H1 (cell line): ENCODE measurements at regions not wholly inside any gene's neighbourhood (a gene's known extent, or its start where the extent isn't known, plus 50 kb on each side); places are given as distances from the start of the nearest gene placed in this dataset.

ENCODE experiments used
- CBX8 ChIP-seq: fragments of 300-800, 300-1000 bp; sonication (generic); IDR thresholded peaks from 2 replicates; pipeline ENCODE4 v1.7.1; 2016; ENCODE audit warnings: low read depth, low read length, borderline replicate concordance
- JUND ChIP-seq: IDR thresholded peaks from 2 replicates; pipeline ENCODE4 v1.6.1; 2011; ENCODE audit warnings: mild to moderate bottlenecking, improper control_type of control experiment, low read length
- KDM4A ChIP-seq: IDR thresholded peaks from one replicate; pipeline ENCODE4 v1.7.1; 2012; ENCODE audit warnings: low read depth, mild to moderate bottlenecking, moderate library complexity, low read length, inconsistent platforms; ENCODE audit not compliant: severe bottlenecking
- PHF8 ChIP-seq: fragments of 200-600 bp; sonication (generic); conservative IDR thresholded peaks from 2 replicates; pipeline ENCODE4 v1.7.1; 2012; ENCODE audit warnings: low read depth, mild to moderate bottlenecking, inconsistent platforms, low read length, moderate library complexity

DNA sequence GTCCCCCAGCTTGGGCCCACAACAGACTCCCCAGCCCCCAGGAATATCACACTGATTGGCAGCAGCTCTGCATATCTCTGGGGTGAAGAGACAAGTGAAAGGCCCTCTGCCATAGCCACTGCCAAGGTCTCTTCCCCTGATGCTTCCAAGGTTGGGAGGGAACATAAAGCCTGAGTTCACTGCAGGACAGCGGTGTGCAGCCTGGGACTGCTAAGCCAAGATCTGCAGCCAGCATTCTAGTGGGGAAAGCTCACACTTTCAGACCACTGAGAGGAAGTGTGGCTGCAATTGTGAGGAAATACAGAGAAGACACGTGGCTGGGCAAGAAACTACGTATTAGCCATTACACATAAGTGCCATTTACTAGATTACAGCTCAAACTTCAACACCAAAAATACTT, 100.7 kb downstream of the MAIP1 start (continued):
- no peak for TF ChIP-seq PHF8
- no peak for TF ChIP-seq CBX8
- TF ChIP-seq JUND, result no peak
- no peak for TF ChIP-seq KDM4A
